GM18907 (cell line): ENCODE measurements at regions not wholly inside any gene's neighbourhood (a gene's known extent, or its start where the extent isn't known, plus 50 kb on each side); places are given as distances from the start of the nearest gene placed in this dataset.
"Not testable (repeated sequence)": the region's sequence is repeated elsewhere in the genome, so short reads cannot be mapped to it uniquely, and the experiment has no call there.

Source experiments
- ATAC-seq: cut with Tn5 transposase; IDR thresholded peaks from one replicate; pipeline ENCODE4 v1.9.1; 2021; ENCODE audit warnings: mild to moderate bottlenecking, moderate library complexity; ENCODE audit not compliant: unreplicated experiment

DNA sequence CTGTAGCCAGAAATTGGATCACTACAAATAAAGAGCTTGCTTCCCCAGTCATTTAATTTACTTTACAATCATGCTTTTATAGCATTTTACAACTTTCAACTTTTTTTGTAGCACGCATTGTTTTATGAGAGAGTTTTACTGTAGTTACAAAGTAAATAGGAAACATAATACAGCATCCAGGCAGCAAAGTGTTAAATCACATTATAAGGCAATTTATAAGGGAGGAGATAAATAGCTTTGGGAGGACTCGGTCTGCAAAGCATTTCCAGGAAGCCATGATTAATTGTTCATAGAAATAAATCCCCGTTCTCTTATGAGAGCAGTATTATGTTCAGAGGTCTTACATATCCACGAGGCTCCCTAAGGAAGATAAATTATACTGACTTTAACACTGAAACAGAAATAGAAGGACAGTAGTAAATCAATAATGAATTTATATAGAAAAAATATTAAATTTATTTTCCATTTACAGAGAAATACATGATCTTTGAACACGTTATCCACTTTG, 792.6 kb upstream of the RAG2 start:
- ATAC-seq: no peak

DNA sequence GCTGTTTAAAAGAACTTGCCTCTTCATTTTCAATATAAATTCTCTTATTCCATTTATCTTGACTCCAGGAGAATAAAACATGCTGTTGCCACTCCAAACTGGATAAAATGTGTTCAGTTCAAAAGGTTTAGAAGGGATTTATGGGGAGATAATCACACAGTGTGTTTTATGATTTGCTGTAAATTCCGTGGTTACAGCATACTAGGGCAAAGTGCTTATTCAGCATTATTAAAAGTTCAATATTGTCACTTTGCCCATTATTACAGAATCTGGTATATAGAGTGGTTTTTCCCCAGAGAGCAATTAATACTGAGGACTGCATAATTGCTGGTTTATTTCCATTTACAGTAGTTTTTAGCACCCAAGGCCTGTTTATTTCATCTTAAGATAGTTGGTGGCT, 780.9 kb upstream of the RAG2 start:
- no peak for ATAC-seq

DNA sequence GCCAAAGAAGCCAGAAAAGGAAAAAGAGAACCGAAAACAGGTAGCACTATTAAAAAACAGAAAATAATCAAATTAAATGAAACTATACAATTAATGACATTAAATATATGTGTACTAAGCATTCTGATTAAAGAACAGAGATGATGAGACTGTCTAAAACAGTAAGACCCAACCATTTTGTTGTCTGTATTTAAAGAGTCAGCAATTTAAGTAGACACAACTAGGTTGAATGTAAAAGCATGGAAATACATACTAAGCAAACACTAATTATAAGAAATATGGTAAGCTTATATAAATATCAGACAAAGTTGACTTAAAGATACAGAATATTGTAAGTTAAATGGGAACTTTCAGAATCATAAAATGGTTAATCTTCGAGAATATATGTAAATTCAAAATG, 774.6 kb upstream of the RAG2 start:
- no peak for ATAC-seq

DNA sequence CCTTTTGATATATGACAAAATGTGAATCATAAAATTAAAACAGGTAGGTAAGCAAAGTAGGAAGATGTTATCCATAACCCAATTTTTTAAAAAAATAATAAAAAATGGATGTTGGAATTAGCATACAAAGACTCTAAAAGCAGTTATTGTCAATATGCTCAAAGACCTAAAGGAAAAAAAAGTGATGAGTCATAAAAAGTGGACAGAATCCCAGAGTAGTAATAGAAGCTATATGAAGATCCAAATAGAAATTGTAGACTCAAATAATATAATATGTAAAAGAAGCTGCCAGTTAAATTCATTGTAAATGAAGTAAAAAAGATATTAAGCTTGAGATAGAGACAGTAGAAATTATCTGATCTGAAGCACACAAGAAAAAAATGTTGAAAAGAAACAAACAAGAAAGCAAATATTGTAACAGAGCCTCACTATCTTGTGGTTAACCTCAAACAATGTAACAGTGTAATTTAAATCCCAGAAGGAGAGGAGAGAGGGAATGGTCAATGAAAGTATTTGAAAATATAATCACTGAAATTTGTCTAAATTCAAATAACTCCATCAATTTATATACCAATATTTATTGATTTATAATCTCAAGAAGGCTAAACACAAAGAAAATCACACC, 773.4 kb upstream of the RAG2 start:
- no peak for ATAC-seq

DNA sequence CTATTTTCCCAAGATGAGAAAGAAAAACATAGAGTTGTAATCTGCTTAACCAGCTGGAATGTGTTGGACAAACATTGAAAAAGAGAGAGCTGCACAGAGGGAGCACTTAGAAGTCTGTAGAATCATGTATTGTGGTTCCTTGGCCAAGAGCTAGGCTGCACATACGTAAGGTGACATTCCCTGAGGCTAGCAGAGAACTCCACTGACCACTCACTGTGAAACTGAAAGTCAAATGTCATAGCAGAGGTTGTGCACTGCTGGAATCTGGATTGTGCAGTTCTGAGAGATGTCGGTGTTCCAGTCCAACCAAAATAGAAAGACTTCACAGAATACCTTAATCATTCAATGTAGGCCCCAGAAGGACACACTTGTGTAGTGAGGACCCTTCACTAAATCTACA, 772.8 kb upstream of the RAG2 start:
- ATAC-seq: no peak

DNA sequence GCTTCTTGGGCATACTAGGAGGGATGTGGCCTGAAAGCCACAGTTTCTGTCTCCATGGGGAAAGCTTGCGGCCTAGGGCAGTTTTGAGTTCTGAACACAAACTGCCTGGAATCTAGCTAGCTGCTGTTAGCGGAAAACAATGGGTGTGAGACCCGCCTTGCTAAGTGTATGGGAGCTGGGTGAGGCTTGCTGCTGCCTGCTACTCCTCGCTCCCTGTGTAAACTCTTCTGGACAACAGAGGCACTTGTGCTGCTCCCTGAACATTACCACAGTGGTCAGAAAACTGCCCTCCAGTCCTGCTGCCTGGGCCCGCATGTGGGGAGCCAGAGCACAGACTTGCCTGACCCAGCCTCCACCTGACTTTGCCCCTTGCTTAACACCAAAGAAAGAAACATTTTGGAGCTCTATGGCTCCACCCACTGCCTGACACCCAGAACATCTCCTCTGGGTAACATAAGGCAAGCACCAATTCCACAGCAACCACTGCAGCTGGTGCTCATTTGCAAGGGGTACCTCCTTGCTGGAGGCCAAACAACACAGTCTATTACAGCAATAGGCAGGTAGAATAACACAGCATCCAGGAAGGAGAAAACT, 766.3 kb upstream of the RAG2 start:
- ATAC-seq: no peak

DNA sequence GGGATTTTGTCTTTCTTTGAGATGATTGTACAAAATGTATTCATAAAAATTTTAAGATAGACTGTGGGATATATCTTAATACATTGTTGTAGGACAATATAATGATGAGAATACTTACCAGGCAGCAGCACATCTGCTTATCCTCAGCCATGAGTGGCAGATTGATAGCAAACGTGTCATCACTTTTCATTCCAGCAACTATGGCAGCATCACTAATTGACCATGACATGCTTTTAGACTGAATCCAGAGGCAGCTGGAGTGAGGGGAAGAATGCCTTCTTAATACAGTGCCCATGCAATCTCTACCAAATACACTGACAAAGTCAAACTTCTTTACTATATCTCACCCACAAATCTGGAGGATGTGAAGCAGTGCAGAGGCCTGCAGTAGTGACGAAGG, 755.2 kb upstream of the RAG2 start:
- no peak for ATAC-seq

DNA sequence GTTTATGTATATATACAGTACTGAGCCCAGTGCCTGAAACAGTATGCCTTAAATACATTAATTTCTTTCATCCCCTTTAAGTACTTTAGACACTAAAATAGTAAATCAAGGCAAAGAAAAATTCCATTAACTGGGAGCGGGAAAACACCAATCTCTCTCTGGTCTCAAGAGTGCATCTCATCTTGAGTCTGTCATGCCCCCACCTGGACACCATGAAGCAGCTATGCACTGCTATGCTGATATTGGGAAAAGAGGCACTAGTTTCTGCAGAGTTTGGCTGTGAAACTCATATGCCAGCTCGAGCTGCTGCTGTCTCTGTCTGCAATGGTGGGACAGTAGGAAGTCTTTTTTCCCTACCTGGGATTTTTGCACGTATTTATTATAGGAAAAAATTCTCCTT, 754.4 kb upstream of the RAG2 start:
- ATAC-seq: no peak

DNA sequence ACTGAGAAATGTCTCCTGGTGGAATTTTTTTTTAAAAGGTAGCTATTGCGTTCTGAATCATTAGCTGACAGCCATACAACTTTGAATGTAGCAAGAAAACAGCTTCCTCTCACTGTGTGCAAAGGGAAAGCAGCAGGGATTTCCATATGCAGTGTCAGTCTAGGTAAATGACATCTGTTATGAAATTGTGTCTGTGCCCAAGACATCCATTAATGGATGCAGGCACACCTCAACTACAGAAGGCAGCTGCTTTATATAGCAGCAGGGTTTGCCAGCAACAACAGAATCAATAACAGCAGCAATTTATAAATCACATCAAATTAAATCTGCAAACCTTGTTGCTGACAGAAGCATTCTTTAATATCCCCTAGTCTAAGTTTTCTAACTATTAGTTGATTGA, 745.3 kb upstream of the RAG2 start:
- no peak for ATAC-seq

DNA sequence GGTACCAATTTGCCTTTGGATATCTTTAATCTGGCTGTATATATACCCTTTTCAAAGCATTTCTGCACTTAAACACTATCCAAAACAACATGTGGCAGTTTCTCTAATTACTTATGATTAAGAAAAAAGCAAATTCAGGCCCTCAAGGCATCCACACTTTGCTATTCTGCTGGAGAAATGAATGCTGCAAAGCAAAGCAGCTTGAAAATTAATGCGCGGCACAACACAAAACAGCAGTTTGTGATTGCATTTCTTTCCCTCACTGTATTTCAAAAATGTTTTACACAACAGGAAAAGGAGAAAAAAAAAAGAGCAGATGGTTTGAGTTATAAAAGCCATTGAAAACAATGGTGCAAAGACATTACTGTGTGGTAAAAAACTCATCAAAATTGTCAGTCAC, 738.4 kb upstream of the RAG2 start:
- no peak for ATAC-seq

DNA sequence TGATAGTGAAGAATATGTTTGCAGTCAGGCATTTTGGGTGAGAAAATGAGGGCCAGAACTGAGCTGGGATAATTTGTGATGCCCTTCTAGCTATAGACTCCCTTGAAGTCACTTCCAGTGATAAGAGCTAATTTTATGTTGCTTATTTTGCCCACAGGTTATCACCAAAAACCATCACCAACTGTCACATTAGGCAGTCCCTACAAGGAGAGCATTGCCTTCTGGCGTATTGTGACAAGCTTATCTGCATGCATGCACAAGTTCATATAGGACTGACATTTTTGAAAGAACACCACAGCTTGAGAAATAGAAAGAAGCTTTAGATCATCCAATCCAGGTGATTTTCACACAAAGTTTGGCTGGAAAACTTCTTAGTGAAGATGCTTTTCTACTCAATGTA, 735.3 kb upstream of the RAG2 start:
- ATAC-seq: no peak

DNA sequence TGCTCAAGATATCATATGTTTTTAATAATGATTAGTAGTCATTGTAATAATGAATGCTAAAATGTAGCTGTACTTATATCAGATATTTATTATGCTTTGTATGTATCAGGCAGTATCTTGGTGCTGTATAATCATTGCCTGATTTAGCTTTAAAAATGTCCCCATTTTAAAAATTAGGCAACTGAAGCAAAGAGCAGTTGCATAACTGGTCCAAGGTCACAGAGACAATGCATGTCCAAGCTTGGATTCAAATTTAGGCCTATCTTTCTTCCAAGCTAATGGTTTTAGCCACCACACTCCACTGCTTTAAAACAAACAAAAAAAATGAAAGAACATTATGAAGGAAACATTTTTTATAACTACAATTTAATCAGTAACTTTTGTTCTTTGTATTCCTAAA, 725.8 kb upstream of the RAG2 start:
- no peak for ATAC-seq

DNA sequence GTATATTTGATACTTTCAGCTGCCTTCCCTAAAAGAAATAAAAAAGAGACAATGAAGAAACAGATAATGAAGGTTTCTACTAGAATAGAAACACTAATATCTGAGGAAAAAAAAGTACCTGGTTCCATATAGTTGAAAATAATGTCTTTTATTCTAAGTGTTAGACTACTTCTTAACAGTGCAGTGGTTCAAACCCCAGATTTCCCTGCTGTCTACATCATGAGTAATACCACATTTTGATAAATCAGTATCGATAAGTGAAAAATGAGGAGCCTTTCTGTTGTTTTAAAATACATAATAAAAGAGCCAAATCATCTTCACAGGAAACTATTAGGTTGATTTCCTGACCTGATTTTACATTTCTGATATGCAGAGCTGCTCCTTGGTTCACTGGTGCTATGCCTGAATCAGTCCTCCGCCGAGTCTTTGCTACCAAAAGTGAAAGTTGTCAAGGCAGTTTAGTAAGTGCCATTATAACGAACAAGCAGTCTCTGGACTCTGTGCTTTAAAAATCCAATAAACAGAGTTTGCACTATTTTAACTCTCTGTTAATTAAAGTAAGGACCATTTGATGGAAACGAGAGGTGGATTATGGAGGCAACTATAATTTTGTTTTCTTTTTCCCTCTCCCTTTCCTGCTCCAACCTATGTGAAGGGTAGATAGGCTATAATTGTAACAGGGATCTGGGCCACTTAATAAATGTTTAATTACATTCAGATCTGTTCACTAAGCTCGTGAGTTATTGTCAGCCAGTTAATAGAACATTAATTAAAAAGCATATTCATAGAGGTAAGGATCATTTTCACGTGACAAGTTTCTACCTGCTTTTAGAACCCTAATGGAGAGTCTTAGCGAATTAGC, 724.5 kb upstream of the RAG2 start:
- ATAC-seq: no peak

DNA sequence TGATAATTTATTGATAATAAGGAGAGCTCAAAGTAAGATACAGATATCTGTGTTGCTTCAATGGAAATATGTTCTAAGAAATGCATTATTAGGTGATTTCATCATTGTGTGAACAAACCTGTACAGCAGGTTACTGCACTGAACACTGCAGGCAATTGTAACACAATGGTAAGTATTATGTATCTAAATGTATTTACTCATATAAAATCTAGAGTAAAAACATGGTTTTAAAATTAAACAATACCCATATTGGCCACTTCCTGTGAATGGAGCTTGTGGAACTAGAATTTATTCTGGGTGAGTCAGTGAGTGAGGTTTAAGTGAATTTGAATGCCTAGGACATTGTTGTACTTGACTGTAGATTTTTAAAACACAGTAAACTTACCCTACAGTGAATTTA, 722.9 kb upstream of the RAG2 start:
- no peak for ATAC-seq

DNA sequence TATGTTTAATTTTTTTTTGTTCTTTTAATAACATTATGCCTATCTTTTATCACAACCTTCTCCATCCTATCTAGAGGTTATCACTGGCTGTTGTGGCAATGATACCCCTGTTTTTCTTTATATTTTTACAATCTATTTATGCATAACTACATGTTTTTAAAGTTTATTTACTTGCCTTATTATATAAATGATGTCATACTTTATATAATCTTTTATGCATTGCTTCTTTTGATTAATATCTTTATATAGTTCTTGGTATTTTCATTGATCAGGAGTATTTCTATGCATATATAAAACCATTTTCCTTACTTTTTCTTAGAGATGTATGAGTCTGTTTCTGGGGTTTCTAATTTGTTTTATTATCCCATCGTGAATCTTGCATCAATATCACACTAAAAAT, 719.8 kb upstream of the RAG2 start:
- no peak for ATAC-seq

DNA sequence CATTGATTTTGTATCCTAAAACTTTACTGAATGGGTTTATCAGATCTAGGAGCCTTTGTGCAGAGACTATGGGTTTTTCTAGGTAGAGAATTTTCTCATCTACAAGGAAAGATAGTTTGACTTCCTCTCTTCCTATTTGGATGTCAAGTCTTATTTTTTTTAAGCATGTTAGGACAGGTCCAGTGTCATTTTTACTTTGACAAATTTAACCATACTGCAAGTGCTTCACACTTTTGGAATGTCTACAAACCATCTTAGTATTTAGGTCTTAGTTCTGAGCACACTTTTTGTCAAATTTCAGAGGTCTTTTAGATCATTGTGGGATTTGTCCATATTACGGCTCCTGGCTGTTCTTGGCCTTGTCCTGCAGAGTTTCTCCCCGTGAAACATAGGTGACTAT, 715.2 kb upstream of the RAG2 start:
- ATAC-seq: no peak

DNA sequence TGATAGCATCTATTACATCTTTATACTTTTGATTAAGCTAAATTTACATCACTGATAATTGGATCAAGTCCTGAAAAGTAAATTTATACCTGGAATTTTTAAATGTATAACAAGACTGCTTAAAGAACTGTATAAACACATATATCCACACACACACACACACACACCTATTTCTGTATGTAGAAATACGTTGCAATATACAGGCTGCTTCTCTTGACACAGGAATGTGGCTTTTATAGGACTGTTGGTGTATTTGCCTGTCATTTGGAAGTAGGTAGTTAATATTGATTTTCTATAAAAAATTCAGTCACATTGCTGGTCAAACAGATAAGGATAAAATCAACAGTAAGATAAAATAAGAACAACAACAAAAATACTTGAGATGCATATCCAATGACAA, 708.5 kb upstream of the RAG2 start:
- no peak for ATAC-seq

DNA sequence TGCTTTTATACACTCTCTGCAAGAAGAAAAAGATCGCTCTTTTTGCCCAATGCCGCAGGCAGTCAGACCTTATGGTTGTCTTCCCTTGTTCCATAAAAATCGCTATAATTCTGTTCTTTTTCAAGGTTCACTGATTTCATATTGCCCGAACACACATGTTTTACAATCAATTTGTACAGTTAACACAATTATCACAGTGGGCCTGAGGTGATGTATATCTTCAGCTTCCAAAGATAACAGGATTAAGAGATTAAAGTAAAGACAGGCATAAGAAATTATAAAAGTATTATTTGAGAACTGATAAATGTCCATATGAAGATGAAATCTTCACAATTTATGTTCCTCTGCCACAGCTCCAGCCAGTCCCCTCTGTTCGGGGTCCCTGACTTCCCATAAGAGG, 703.4 kb upstream of the RAG2 start:
- ATAC-seq: not testable (repeated sequence)

DNA sequence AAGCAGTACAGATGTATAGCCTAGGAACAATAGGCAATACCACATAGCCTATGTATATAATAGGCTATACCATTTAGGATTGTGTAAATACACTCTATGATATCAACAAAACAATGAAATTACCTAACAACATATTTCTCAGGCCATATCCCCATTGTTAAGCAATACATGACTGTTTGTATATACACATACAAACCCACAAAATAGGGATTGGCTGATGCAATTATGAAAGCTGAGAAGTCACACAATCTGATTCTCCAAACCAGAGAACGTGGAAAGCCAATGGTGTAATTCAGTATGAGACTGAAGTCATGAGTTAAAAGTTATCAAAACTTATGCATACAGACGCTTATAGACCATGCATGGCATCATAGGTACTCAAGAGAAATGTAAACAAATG, 700.1 kb upstream of the RAG2 start:
- no peak for ATAC-seq

DNA sequence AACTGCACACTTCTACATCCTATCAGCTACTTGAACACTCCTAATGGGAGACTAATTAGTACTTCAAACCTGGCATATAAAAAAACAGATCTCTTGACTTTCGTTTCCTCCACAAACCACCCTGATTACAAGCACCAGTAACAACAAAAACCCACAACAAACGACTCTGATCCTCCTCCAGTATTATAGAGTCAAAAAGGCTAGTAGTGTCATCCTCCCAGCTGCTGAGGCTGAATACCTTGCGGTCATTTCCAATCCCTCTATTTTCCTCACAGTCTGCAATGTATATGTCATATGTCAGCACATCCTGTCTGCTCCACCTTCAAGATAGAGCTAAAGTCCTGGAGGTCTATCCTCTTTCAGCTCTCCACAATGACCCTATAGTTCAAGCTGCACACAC, 688.9 kb upstream of the RAG2 start:
- ATAC-seq: no peak

DNA sequence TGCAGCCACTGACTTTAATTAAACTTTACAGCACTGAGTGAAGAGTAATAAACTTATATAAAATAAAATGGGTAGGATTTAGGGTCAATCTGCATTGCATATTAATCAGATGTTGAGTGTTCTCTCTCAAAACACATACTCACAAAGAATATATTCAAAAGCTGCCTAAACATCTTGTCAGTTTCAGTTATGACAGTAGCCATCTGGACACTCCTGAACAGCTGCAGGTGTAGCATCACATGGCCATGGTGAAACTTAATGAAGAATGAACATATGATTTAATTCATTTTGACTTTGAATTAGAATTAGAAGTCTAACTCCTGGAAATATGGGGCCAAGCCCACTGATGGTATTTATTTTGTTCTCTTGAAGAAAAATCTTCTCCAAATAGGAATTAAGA, 684.3 kb upstream of the RAG2 start:
- ATAC-seq: no peak

DNA sequence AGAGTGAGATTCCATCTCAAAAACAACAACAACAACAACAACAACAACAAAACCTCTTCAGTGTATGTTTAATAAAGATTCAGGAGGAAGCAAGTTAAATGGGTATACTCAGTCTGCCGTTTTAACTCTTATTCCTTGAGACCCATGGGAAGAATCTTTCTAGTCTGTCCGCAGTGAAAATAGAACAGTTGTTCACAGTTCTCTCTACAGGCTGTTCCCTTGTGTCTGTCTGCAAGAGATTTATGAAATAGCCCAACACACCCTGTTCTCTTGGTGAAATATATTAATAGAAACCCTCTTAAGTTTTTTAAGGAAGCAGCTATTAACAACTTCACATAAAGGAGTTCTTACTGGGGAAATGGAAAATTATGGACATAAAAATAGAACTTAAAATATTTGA, 682.2 kb upstream of the RAG2 start:
- ATAC-seq: no peak
